SH-SY5Y (cell line): ENCODE measurements at regions not wholly inside any gene's neighbourhood (a gene's known extent, or its start where the extent isn't known, plus 50 kb on each side); places are given as distances from the start of the nearest gene placed in this dataset.

Source experiments
- GATA2 ChIP-seq: IDR thresholded peaks from 2 replicates; pipeline ENCODE4 v1.6.1; 2011; ENCODE audit warnings: mild to moderate bottlenecking, low read depth, low read length
- GATA3 ChIP-seq: IDR thresholded peaks from 2 replicates; pipeline ENCODE4 v1.6.1; 2011; ENCODE audit warnings: low read depth, mild to moderate bottlenecking, low read length, moderate library complexity

DNA sequence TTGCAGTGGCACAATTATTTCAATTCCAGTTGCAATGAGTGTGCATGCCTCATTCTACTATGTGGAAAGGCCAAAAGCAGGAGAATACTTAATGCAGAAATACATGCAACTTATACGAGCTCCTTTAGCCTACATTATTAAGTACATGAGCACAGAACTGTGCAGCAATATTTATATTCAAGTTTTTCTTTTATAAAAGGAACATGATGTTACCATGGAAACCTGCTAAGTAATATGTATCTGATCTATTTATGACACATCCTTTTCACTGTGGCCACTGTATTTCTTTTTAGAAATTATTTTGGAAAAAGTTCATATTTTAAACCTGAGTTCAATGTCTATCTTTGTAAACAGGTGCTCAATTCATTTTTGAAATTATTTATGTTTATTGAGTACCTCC is 88.9 kb downstream of the ELAPOR2 start:
- no peak for TF ChIP-seq GATA2
- TF ChIP-seq GATA3: no peak
